ENCODE measurements at regions not wholly inside any gene's neighbourhood (a gene's known extent, or its start where the extent isn't known, plus 50 kb on each side); places are given as distances from the start of the nearest gene placed in this dataset.

- TF ChIP-seq CTCF (IDR thresholded peaks at IDR 0.05 in 8 of 11, conservative IDR thresholded peaks at IDR 0.05 in 3 of 11), result no peak
- no peak for TF ChIP-seq POLR2A (IDR thresholded peaks at IDR 0.05)
These were observed 1325.0 kb downstream of the XPNPEP1 start for GRCh38 chr10:108598320-108598695.

Data from spleen (tissue), 7 donors.